ENCODE measurements at regions not wholly inside any gene's neighbourhood (a gene's known extent, or its start where the extent isn't known, plus 50 kb on each side); places are given as distances from the start of the nearest gene placed in this dataset.

DNA sequence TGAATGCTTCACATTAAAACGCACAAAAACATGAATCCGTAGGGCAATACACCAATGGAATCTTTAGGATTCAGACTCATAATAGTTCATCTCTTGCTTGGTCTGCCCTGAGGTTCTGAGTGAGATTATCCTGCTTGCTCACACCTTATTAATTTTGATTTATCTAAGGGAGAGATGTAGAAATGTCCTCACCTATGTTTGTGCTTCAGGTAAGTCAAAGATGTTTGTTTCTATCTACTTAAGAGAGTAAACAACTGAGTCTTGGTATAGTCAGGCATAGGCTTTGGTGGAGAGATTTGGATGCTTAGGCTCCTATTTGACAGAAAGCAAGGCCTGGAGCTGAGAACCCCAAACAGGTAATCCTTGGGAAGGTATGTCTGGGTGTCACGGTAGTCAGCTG lies 231.0 kb upstream of the TNP1 start:
- TF ChIP-seq POLR2A (IDR thresholded peaks at IDR 0.05), result no peak
- TF ChIP-seq, protein P1, sequence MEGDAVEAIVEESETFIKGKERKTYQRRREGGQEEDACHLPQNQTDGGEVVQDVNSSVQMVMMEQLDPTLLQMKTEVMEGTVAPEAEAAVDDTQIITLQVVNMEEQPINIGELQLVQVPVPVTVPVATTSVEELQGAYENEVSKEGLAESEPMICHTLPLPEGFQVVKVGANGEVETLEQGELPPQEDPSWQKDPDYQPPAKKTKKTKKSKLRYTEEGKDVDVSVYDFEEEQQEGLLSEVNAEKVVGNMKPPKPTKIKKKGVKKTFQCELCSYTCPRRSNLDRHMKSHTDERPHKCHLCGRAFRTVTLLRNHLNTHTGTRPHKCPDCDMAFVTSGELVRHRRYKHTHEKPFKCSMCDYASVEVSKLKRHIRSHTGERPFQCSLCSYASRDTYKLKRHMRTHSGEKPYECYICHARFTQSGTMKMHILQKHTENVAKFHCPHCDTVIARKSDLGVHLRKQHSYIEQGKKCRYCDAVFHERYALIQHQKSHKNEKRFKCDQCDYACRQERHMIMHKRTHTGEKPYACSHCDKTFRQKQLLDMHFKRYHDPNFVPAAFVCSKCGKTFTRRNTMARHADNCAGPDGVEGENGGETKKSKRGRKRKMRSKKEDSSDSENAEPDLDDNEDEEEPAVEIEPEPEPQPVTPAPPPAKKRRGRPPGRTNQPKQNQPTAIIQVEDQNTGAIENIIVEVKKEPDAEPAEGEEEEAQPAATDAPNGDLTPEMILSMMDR (IDR thresholded peaks at IDR 0.05), result no peak
- TF ChIP-seq POLR2AphosphoS5 (IDR thresholded peaks at IDR 0.05), result no peak
- no peak for TF ChIP-seq EP300 (IDR thresholded peaks at IDR 0.05)
